A549 (cell line): ENCODE measurements at regions not wholly inside any gene's neighbourhood (a gene's known extent, or its start where the extent isn't known, plus 50 kb on each side); places are given as distances from the start of the nearest gene placed in this dataset.

Experiments
- CBX2 ChIP-seq: fragments of 200-600 bp; sonication (generic); IDR thresholded peaks from 2 replicates; pipeline ENCODE4 v1.6.1; 2016; ENCODE audit warnings: low read depth, mild to moderate bottlenecking, borderline replicate concordance
- CTCF ChIP-seq: fragments of >200 bp; sonication (Bioruptor Twin); formaldehyde crosslinking; IDR thresholded peaks from 3 replicates; pipeline ENCODE4 v1.5.1; 2016
- ESRRA ChIP-seq: fragments of 150-350 bp; IDR thresholded peaks from 2 replicates; pipeline ENCODE4 v1.6.1; 2014; ENCODE audit warnings: mild to moderate bottlenecking, low read length, borderline replicate concordance
- MAZ ChIP-seq: fragments of 150-350 bp; IDR thresholded peaks from 2 replicates; pipeline ENCODE4 v1.6.1; 2014; ENCODE audit warnings: antibody characterized with exemption, low read depth, low read length, borderline replicate concordance
- POLR2A ChIP-seq: IDR thresholded peaks from 2 replicates; pipeline ENCODE4 v1.6.1; 2012; ENCODE audit warnings: mild to moderate bottlenecking, low read length
- REST ChIP-seq: fragments of 200-600 bp; sonication (generic); IDR thresholded peaks from 2 replicates; pipeline ENCODE4 v1.6.1; 2016; ENCODE audit warnings: antibody characterized with exemption, mild to moderate bottlenecking, moderate library complexity
- RFX5 ChIP-seq: fragments of 450-650 bp; IDR thresholded peaks from 2 replicates; pipeline ENCODE4 v1.7.1; 2014; ENCODE audit warnings: antibody characterized with exemption, mild to moderate bottlenecking, moderate library complexity
- ZFP36 ChIP-seq: fragments of 450-650 bp; IDR thresholded peaks from 2 replicates; pipeline ENCODE4 v1.6.1; 2014; ENCODE audit warnings: borderline replicate concordance; ENCODE audit not compliant: partially characterized antibody

- TF ChIP-seq MAZ: no peak
- no peak for TF ChIP-seq CTCF
- no peak for TF ChIP-seq ZFP36
- no peak for TF ChIP-seq REST
- no peak for TF ChIP-seq POLR2A
- TF ChIP-seq RFX5: no peak
- TF ChIP-seq ESRRA: no peak
- TF ChIP-seq CBX2: no peak
Measured at GRCh38 chr4:60365176-60365575, 835.0 kb upstream of the ADGRL3 start.
